ENCODE measurements at regions not wholly inside any gene's neighbourhood (a gene's known extent, or its start where the extent isn't known, plus 50 kb on each side); places are given as distances from the start of the nearest gene placed in this dataset.

GRCh38 chr4:188263321-188263720, 124.1 kb downstream of the TRIML1 start:
- Mint-ChIP-seq H3K9me3 (peaks cover 22% of the 10 kb centered on the region), H3K27me3 (no peaks in the 10 kb centered on the region), H3K4me3 (no peak overlapping the region), H3K4me1 (ENCODE audit: low read depth in 2 of 2) (no peaks in the 10 kb centered on the region), H3K27ac (no peak overlapping the region), H3K36me3 (peaks cover 9% of the 10 kb centered on the region)
- ATAC-seq (no peak), DNase-seq (ENCODE audit: low spot score) (no peak)

DNA sequence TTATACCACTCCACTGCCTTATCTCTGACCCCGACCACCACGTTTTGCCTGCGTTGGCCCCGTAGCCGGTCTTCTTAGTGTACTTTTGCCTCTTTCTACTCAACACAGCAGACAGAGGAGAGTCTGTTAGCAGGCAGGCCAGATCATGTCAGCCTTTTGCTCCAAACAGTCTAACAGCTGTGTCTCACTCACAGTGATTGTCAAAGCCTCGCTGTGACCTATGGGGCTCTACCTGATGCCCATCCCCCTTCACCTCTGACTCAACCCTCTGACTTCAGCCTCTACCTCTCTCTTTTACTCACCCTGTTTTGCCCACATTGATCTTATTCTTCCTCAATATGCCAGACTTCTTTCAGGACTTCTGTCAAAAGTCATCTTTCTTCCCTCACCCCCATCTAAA, 127.1 kb downstream of the TRIML1 start:
- peaks cover 10% of the 10 kb centered on the region for H3K36me3 Mint-ChIP-seq
- H3K27ac Mint-ChIP-seq = no peak overlapping the region
- H3K4me1 Mint-ChIP-seq (ENCODE audit: low read depth in 2 of 2) = no peaks in the 10 kb centered on the region
- ATAC-seq (no peak), DNase-seq (ENCODE audit: low spot score) (no peak)
- no peaks in the 10 kb centered on the region for H3K27me3 Mint-ChIP-seq
- H3K4me3 Mint-ChIP-seq = no peak overlapping the region
- peaks cover 21% of the 10 kb centered on the region for H3K9me3 Mint-ChIP-seq

DNA sequence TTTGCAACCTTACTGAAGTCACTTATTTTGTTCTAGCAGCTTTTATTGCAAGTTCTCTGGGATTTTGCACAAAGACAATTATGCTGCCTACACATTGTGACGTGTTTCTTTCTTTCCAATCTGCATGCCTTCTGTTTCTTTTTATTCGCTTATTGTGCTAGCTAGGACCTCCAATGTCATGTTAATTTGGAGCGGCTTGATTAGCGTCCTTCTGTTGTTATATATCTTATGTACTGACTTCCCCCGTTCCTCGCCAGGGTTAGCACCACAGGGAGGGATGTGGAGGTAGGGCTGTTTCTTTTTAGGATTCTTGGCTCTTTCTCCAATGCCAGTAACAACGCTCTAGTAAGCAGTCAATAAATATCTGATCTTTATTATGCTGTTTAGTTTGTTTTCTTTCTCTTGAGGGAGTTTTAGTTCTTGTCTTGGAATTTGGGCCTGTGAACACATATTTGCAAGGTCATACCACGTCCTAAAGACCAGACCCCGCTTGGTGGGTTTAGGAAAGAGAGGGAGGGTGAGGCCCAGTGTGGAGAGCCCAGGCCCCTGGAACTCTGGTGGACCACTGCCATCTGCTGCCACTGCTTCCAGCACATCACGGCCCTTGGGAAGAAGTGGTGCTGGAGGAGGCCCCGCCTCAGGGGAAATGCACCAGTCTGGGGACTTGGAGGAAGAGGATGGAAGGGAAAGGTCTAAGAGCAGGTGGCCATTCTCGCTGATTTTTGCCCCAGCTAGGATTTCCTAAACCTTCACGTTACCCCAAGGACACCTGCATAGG, 129.1 kb downstream of the TRIML1 start:
- Mint-ChIP-seq H3K4me1 (ENCODE audit: low read depth in 2 of 2) (no peaks in the 10 kb centered on the region), H3K27ac (no peak overlapping the region), H3K4me3 (no peak overlapping the region), H3K36me3 (peaks cover 10% of the 10 kb centered on the region), H3K27me3 (no peaks in the 10 kb centered on the region), H3K9me3 (peaks cover 24% of the 10 kb centered on the region)
- ATAC-seq (no peak), DNase-seq (ENCODE audit: low spot score) (no peak)

- Mint-ChIP-seq H3K4me3 (no peak overlapping the region), H3K4me1 (ENCODE audit: low read depth in 2 of 2) (no peaks in the 10 kb centered on the region), H3K27ac (no peak overlapping the region), H3K9me3 (peaks cover 17% of the 10 kb centered on the region), H3K27me3 (no peaks in the 10 kb centered on the region), H3K36me3 (peaks cover 10% of the 10 kb centered on the region)
- no peak for ATAC-seq
- DNase-seq (ENCODE audit: low spot score) = no peak
Observed at GRCh38 chr4:188270273-188271069, 131.2 kb downstream of the TRIML1 start.

DNA sequence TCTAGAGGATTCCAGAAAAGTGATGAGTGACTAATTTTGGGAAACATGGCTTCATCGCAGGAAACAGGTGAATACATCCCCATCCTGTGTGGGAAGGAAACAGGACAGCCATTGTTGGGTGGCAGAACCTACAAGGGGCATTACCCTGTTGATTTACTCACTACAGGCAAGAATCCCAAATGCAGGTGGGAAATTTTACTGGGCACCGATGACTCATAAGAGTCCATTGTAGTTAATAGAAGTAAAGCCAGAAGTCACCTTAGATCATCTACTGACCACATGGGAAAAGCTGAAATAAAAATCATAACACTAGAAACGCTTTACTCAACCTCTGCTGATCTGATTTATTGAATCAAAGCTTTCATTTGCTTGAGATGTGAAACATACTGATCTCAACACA, 136.4 kb downstream of the TRIML1 start:
- Mint-ChIP-seq H3K27me3 (no peaks in the 10 kb centered on the region), H3K4me3 (no peak overlapping the region), H3K27ac (no peak overlapping the region), H3K9me3 (peaks cover 4% of the 10 kb centered on the region), H3K36me3 (no peaks in the 10 kb centered on the region), H3K4me1 (ENCODE audit: low read depth in 2 of 2) (no peaks in the 10 kb centered on the region)
- no peak for ATAC-seq
- DNase-seq (ENCODE audit: low spot score) = no peak

GRCh38 chr4:188279184-188279583, 139.9 kb downstream of the TRIML1 start:
- DNase-seq (ENCODE audit: low spot score) (no peak), ATAC-seq (no peak)
- Mint-ChIP-seq H3K4me1 (ENCODE audit: low read depth in 2 of 2) (no peaks in the 10 kb centered on the region), H3K9me3 (peaks cover 6% of the 10 kb centered on the region), H3K27me3 (no peaks in the 10 kb centered on the region), H3K27ac (no peak overlapping the region), H3K4me3 (no peak overlapping the region), H3K36me3 (no peaks in the 10 kb centered on the region)

- Mint-ChIP-seq H3K36me3 (no peaks in the 10 kb centered on the region), H3K27me3 (no peaks in the 10 kb centered on the region), H3K4me3 (no peak overlapping the region), H3K9me3 (peaks cover 11% of the 10 kb centered on the region), H3K27ac (no peak overlapping the region), H3K4me1 (ENCODE audit: low read depth in 2 of 2) (no peaks in the 10 kb centered on the region)
- DNase-seq (ENCODE audit: low spot score) (no peak), ATAC-seq (no peak)
Observed at GRCh38 chr4:188282471-188283232, 143.4 kb downstream of the TRIML1 start.

DNA sequence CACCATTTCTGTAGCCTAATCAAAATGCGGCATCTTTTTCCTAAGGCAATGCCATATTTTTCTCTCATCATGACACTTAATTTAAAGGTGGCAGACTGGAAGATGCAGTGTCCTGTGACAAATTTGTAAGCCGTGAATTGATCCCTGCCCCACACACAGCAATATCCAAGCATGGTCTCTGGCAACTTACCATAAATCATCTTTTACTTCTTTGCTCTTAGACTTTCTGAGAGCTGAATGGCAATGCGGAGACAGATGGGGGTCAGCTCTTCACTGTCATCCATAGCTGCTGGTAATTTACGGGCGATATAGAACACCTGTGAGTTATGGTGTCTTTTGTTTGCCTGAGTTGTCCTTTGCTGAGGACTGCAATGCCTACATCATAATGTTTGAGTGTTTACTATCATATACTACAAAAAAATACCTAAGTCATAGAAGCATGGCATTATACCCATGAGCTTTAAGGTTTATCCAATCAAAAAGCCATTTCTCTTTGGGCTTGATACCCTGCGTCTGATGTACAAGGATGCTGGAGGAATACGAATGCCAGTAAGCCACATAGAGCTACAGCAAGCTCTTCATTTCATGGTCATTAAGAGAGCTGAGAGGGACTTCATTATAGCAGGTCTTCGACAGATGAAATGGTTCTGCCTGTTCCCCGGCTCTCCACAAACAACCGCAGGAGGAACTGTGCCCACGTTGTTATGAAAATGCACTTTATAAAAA, 148.1 kb downstream of the TRIML1 start:
- ATAC-seq (no peak), DNase-seq (ENCODE audit: low spot score) (no peak)
- no peaks in the 10 kb centered on the region for H3K27me3 Mint-ChIP-seq
- H3K9me3 Mint-ChIP-seq = peaks cover 14% of the 10 kb centered on the region
- no peak overlapping the region for H3K27ac Mint-ChIP-seq
- H3K4me1 Mint-ChIP-seq (ENCODE audit: low read depth in 2 of 2) = no peaks in the 10 kb centered on the region
- H3K4me3 Mint-ChIP-seq = no peak overlapping the region
- no peaks in the 10 kb centered on the region for H3K36me3 Mint-ChIP-seq

GRCh38 chr4:188289531-188290125, 150.4 kb downstream of the TRIML1 start:
- no peak for ATAC-seq
- no peak overlapping the region for H3K4me3 Mint-ChIP-seq
- peaks cover 8% of the 10 kb centered on the region for H3K9me3 Mint-ChIP-seq
- DNase-seq (ENCODE audit: low spot score) = no peak
- H3K36me3 Mint-ChIP-seq = no peaks in the 10 kb centered on the region
- no peaks in the 10 kb centered on the region for H3K4me1 Mint-ChIP-seq (ENCODE audit: low read depth in 2 of 2)
- H3K27ac Mint-ChIP-seq = no peak overlapping the region
- no peaks in the 10 kb centered on the region for H3K27me3 Mint-ChIP-seq

- H3K4me3 Mint-ChIP-seq = no peak overlapping the region
- H3K9me3 Mint-ChIP-seq = peaks cover 16% of the 10 kb centered on the region
- H3K36me3 Mint-ChIP-seq = peaks cover 5% of the 10 kb centered on the region
- no peak for DNase-seq (ENCODE audit: low spot score)
- ATAC-seq = no peak
- H3K4me1 Mint-ChIP-seq (ENCODE audit: low read depth in 2 of 2) = no peaks in the 10 kb centered on the region
- H3K27ac Mint-ChIP-seq = no peak overlapping the region
- H3K27me3 Mint-ChIP-seq = no peaks in the 10 kb centered on the region
Observed at GRCh38 chr4:188295899-188296298, 156.7 kb downstream of the TRIML1 start.

- Mint-ChIP-seq H3K27ac (no peak overlapping the region), H3K9me3 (peaks cover 16% of the 10 kb centered on the region), H3K4me1 (ENCODE audit: low read depth in 2 of 2) (no peaks in the 10 kb centered on the region), H3K4me3 (no peak overlapping the region), H3K36me3 (peaks cover 5% of the 10 kb centered on the region), H3K27me3 (no peaks in the 10 kb centered on the region)
- no peak for DNase-seq (ENCODE audit: low spot score)
- ATAC-seq = no peak
Observed at GRCh38 chr4:188296331-188296730, 157.1 kb downstream of the TRIML1 start.

GRCh38 chr4:188297873-188298272, 158.6 kb downstream of the TRIML1 start:
- no peak for ATAC-seq
- H3K4me3 Mint-ChIP-seq = no peak overlapping the region
- H3K27ac Mint-ChIP-seq = no peak overlapping the region
- DNase-seq (ENCODE audit: low spot score) = no peak
- no peaks in the 10 kb centered on the region for H3K27me3 Mint-ChIP-seq
- H3K36me3 Mint-ChIP-seq = peaks cover 5% of the 10 kb centered on the region
- peaks cover 23% of the 10 kb centered on the region for H3K9me3 Mint-ChIP-seq
- no peaks in the 10 kb centered on the region for H3K4me1 Mint-ChIP-seq (ENCODE audit: low read depth in 2 of 2)

DNA sequence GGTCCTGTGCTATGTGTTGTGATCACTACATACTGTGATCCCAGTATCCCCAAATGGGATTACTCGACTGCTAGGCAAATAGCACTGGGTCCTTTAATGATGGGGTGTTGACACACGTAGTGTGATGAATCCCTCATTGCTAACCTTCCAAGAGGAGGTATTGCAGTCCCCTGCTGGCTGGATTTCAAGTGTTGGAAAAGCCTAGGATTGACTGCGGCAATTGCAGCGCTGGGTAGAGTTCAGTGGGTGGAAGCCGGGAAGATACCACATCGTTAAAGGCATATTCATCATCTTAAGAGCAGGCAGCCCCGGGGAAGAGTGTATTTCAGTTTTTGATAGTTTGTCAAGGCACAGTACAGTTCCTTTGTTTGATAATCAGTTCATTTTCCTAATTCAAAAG, 159.9 kb downstream of the TRIML1 start:
- Mint-ChIP-seq H3K27ac (no peak overlapping the region), H3K9me3 (peaks cover 23% of the 10 kb centered on the region), H3K27me3 (no peaks in the 10 kb centered on the region), H3K4me1 (ENCODE audit: low read depth in 2 of 2) (no peaks in the 10 kb centered on the region), H3K36me3 (peaks cover 5% of the 10 kb centered on the region), H3K4me3 (no peak overlapping the region)
- DNase-seq (ENCODE audit: low spot score) (no peak), ATAC-seq (no peak)

Data from natural killer cell treated with Interleukin-12 subunit alpha and Interleukin-12 subunit beta and Interleukin-15 and Interleukin-18, amount 100 ng/mL, for 72 hours (primary cell).